Adrenal gland (tissue), 9 donors: ENCODE measurements at regions not wholly inside any gene's neighbourhood (a gene's known extent, or its start where the extent isn't known, plus 50 kb on each side); places are given as distances from the start of the nearest gene placed in this dataset.

Source experiments
- DNase-seq, 7 donors: peaks; one replicate each; pipeline ENCODE4 v3.0.0-alpha.2; 2019 to 2020
- H3K27ac ChIP-seq, 5 donors: fragments of 200-600 bp; sonication (generic) in 4 of 5; 1 replicate in 3 of 5; 2 replicates in 2 of 5; pipeline versions ENCODE4 v1.5.1 to v1.8.0; 2016 to 2020; ENCODE audit warnings: mild to moderate bottlenecking in 1 of 5
- H3K27me3 ChIP-seq: fragments of 200-600 bp; 2 replicates; pipeline ENCODE4 v1.8.0; 2021
- H3K36me3 ChIP-seq, 2 donors: fragments of 200-600 bp; replicated peaks in 1 of 2; 1 replicate in 1 of 2; 2 replicates in 1 of 2; pipeline versions ENCODE4 v1.5.1 to v1.8.0; 2018 to 2022
- H3K4me1 ChIP-seq, 2 donors: fragments of 200-600 bp; replicated peaks in 1 of 2; 1 replicate in 1 of 2; 2 replicates in 1 of 2; pipeline versions ENCODE4 v1.5.1 to v1.8.0; 2018 to 2021
- H3K4me3 ChIP-seq, 4 donors: fragments of 200-600 bp; sonication (generic) in 3 of 4; one replicate each; pipeline ENCODE4 v1.5.1; 2016 to 2018
- H3K9me3 ChIP-seq, 3 donors: fragments of 200-600 bp; sonication (generic) in 1 of 3; replicated peaks in 1 of 3; 1 replicate in 2 of 3; 2 replicates in 1 of 3; pipeline versions ENCODE4 v1.5.1 to v1.8.0; 2016 to 2021
- CTCF ChIP-seq, 6 experiments: fragments of 450-650 bp in 4 of 6; fragments of 200-600 bp in 2 of 6; sonication (generic) in 1 of 6; IDR thresholded peaks; 1 replicate in 5 of 6; 2 replicates in 1 of 6; pipeline versions ENCODE4 v1.5.1 to v1.8.0; 2016 to 2021; ENCODE audit warnings: antibody characterized with exemption in 6 of 6, mild to moderate bottlenecking in 2 of 6, moderate library complexity in 1 of 6
- POLR2A ChIP-seq, 2 donors: fragments of 450-650 bp; IDR thresholded peaks; one replicate each; pipeline ENCODE4 v1.6.1; 2017; ENCODE audit warnings: antibody characterized with exemption in 2 of 2, mild to moderate bottlenecking in 2 of 2, moderate library complexity in 1 of 2
- WGBS, 4 donors: extraction: QIAGEN DNeasy Blood & Tissue Kit in 2 of 4; methylation state at CpG; one replicate each; pipeline versions ENCODE4 v1.1.5 to v1.1.7; 2013 to 2017; 5-methylcytosine and 5-hydroxymethylcytosine counted together
- intact Hi-C, 2 donors: fragments of 100-400 bp; cut with DNase I; formaldehyde crosslinking; loops; one replicate each; pipeline versions ENCODE4 v1.14.1 to v1.15.0; 2022 to 2023
- donor health status: healthy with polysubstance abuse.
- donor health status: Bipolar disorder and iron deficiency.
- donor health status: DM: yes; HTN: yes; CAD: no.
- donor health status: DM: no; HTN: no; CAD: no.
- donor health status: DM: no; HTN: no; CAD: no.

DNA sequence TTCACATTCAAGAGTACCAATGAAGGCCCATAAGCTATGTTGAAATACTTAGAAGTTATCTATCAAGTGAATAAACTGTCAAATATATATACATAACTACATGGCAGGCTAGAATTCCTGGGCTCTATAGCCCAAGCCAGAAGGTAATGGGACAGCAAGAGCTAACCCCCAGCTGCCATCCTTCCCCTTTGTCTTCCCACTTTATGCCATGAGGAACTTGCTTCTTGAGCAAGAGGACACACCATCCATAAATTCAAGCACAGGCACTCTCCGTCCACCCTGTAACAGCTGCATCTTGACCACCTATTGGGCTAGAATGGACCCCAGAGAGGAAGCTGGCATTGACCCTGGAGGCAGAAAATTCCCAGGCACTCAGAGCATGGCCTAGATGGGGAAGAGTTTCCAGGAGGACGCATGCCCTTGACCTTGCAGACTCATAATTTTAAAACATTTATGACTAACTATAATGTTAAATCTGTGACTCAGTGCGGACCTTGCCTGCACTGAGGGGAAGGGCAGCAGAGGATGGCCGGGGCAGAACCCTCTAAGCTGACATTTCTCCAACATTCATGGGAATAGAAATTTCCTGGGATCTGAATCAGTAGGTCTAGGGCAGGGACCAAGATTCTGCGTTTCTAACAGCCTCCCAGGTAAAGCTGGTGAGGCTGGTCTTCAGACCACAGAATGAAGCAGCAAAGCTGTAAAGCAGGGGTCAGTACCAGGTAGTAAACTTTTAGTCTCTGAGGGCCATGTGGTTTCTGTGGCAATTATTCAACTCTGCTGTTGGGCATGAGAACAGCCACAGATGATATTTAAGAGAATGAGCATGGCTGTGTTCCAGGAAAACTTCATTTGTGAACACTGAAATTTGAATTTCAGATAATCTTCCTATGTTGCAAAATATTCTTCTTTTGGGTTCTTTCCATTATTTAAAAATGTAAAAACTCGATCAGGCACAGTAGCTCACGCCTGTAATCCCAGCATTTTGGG lies 71.4 kb upstream of the CLDN10 start:
- no peaks in the 10 kb centered on the region for H3K27me3 ChIP-seq
- TF ChIP-seq POLR2A (IDR thresholded peaks at IDR 0.05) (no peak), CTCF (IDR thresholded peaks at IDR 0.05) (no peak)
- 37 to 50% (median 45%) methylated on average over 6 to 7 of the region's 7 CpGs for WGBS, 4 donors
- DNase-seq: peak; percentile 39 to 61 (median 52)
- intact Hi-C loops: no loop called here
- peak overlapping the region in 2 of 5 donors; percentile 35 to 58 for H3K27ac ChIP-seq
- H3K4me3 ChIP-seq: no peak overlapping the region
- H3K4me1 ChIP-seq: peaks cover 10 to 22% of the 10 kb centered on the region in 2 donors
- no peaks in the 10 kb centered on the region for H3K9me3 ChIP-seq
- H3K36me3 ChIP-seq: no peaks in the 10 kb centered on the region

- 27 to 75% (median 57%) methylated on average over 1 of the region's 1 CpG for WGBS, 4 donors
- DNase-seq: peak in 1 of 7 donors; percentile 23
Observed at GRCh38 chr13:95484052-95484451, 68.5 kb upstream of the CLDN10 start.

DNA sequence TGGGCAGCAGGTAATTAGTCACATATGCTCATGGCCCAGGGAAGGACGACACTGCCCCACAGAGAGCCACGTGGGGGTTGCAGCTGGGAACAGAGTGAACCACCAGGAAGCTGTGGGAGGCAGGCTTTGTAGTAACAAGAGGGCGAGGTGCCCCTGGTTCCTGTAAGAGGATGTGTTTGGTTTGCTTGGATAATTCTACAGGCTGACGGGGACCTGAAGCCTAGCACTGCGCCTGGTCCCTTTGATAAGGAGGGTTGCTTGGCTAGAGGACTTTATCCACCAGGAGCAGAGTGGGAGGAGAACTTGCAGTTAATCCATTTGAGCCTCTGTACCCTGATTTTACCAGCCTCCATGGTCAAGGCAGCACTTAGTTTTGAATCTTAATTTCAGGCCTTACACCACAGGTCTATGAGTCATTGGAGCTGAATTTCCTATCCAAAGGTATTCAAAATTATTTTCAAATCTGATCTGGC lies 67.4 kb upstream of the CLDN10 start:
- DNase-seq: peak in 1 of 7 donors; percentile 37
- 66 to 89% (median 77%) methylated on average over 5 of the region's 5 CpGs for WGBS, 4 donors
- Histone ChIP-seq H3K27me3 (no peaks in the 10 kb centered on the region), H3K4me3 (no peak overlapping the region), H3K4me1 (peaks cover 10 to 12% of the 10 kb centered on the region in 2 donors), H3K9me3 (no peaks in the 10 kb centered on the region), H3K27ac (peak overlapping the region in 2 of 5 donors; percentile 29 to 31), H3K36me3 (no peaks in the 10 kb centered on the region)
- TF ChIP-seq CTCF (IDR thresholded peaks at IDR 0.05): no peak
- no peak for TF ChIP-seq POLR2A (IDR thresholded peaks at IDR 0.05)
- intact Hi-C loops: no loop called here

More at GRCh38 chr13:95484052-95484451, 68.5 kb upstream of the CLDN10 start:
- Histone ChIP-seq H3K4me3 (no peak overlapping the region), H3K4me1 (peaks cover 10 to 18% of the 10 kb centered on the region in 2 donors), H3K27me3 (no peaks in the 10 kb centered on the region), H3K9me3 (no peaks in the 10 kb centered on the region), H3K36me3 (no peaks in the 10 kb centered on the region), H3K27ac (no peak overlapping the region)
- intact Hi-C loops: no loop called here
- no peak for TF ChIP-seq CTCF (IDR thresholded peaks at IDR 0.05)
- TF ChIP-seq POLR2A (IDR thresholded peaks at IDR 0.05): no peak

DNA sequence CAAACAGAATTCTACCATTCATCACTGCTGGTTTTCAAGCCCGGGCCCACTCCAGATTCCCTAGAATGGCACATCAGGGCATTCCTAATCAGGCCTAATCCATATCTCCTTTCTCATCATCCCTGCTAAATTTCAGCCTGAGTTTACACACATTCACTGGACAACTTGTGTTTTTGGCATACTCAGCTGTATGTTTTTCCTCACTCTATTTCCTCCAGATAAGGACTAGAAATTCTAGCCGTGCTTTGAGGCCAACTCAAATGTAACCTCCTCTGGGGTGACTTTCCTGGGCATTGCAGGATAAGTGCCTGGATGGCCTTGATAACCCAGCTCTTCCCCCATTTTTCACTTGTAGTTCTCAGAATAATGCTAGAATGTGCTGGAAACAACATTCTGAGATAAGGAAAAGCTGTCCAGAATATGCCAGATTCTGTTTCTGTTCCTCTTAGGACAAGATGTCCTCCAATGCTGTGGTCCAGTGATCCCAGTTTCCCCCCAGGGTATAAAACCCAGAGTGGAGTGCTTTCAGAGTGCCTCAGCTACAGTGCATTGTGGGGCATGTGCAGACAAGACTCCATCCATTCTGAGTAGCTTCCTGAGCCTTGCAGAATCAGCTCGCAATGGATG lies 66.9 kb upstream of the CLDN10 start:
- H3K4me1 ChIP-seq: peaks cover 7 to 12% of the 10 kb centered on the region in 2 donors
- WGBS, 4 donors: 42 to 71% (median 48%) methylated on average over 2 to 3 of the region's 3 CpGs
- H3K27me3 ChIP-seq: no peaks in the 10 kb centered on the region
- intact Hi-C loops: no loop called here
- peak overlapping the region in 2 of 5 donors; percentile 29 to 31 for H3K27ac ChIP-seq
- no peaks in the 10 kb centered on the region for H3K36me3 ChIP-seq
- no peaks in the 10 kb centered on the region for H3K9me3 ChIP-seq
- peak in 1 of 7 donors; percentile 35 for DNase-seq
- no peak for TF ChIP-seq POLR2A (IDR thresholded peaks at IDR 0.05)
- no peak for TF ChIP-seq CTCF (IDR thresholded peaks at IDR 0.05)
- no peak overlapping the region for H3K4me3 ChIP-seq
